ENCODE measurements at regions not wholly inside any gene's neighbourhood (a gene's known extent, or its start where the extent isn't known, plus 50 kb on each side); places are given as distances from the start of the nearest gene placed in this dataset.

GRCh38 chr2:16561251-16561650 is 104.4 kb downstream of the CYRIA start:
- DNase-seq, result no peak

GRCh38 chr2:16559278-16560067 is 106.2 kb downstream of the CYRIA start:
- no peak for DNase-seq

- DNase-seq, result no peak
Measured at GRCh38 chr2:16554060-16554583, 111.5 kb downstream of the CYRIA start.

- no peak for DNase-seq
Measured at GRCh38 chr2:16553226-16553625, 112.4 kb downstream of the CYRIA start.

- no peak for DNase-seq
Measured at GRCh38 chr2:16552202-16552601, 113.4 kb downstream of the CYRIA start.

- no peak for DNase-seq
Measured at GRCh38 chr2:16548036-16548435, 117.6 kb downstream of the CYRIA start.

- no peak for DNase-seq
Measured at GRCh38 chr2:16546128-16546754, 119.4 kb downstream of the CYRIA start.

- DNase-seq, result no peak
Measured at GRCh38 chr2:16538707-16539106, 126.9 kb downstream of the CYRIA start.

- DNase-seq, result no peak
Measured at GRCh38 chr2:16537347-16537746, 128.3 kb downstream of the CYRIA start.

- DNase-seq, result no peak
Measured at GRCh38 chr2:16526193-16526592, 139.4 kb downstream of the CYRIA start.

GRCh38 chr2:16525265-16525887 is 140.3 kb downstream of the CYRIA start:
- DNase-seq, result no peak

GRCh38 chr2:16523711-16524110 is 141.9 kb downstream of the CYRIA start:
- DNase-seq, result no peak

- DNase-seq, result no peak
Measured at GRCh38 chr2:16522031-16522831, 143.4 kb downstream of the CYRIA start.

- DNase-seq, result no peak
Measured at GRCh38 chr2:16520891-16521290, 144.7 kb downstream of the CYRIA start.

GRCh38 chr2:16515696-16516095 is 149.9 kb downstream of the CYRIA start:
- no peak for DNase-seq

- no peak for DNase-seq
Measured at GRCh38 chr2:16513626-16514025, 152.0 kb downstream of the CYRIA start.

- no peak for DNase-seq
Measured at GRCh38 chr2:16511041-16511440, 154.6 kb downstream of the CYRIA start.

- DNase-seq, result no peak
Measured at GRCh38 chr2:16509042-16509441, 156.6 kb downstream of the CYRIA start.

GRCh38 chr2:16508490-16508851 is 157.2 kb downstream of the CYRIA start:
- DNase-seq, result no peak

- no peak for DNase-seq
Measured at GRCh38 chr2:16507655-16508489, 157.8 kb downstream of the CYRIA start.

GRCh38 chr2:16506366-16506765 is 159.3 kb downstream of the CYRIA start:
- DNase-seq, result no peak

Data from activated CD4-positive, alpha-beta T cell treated with anti-CD3 and anti-CD28 coated beads, Interleukin-2, amount 50 U/mL, for 4 hours (primary cell).